ENCODE measurements at regions not wholly inside any gene's neighbourhood (a gene's known extent, or its start where the extent isn't known, plus 50 kb on each side); places are given as distances from the start of the nearest gene placed in this dataset.

DNA sequence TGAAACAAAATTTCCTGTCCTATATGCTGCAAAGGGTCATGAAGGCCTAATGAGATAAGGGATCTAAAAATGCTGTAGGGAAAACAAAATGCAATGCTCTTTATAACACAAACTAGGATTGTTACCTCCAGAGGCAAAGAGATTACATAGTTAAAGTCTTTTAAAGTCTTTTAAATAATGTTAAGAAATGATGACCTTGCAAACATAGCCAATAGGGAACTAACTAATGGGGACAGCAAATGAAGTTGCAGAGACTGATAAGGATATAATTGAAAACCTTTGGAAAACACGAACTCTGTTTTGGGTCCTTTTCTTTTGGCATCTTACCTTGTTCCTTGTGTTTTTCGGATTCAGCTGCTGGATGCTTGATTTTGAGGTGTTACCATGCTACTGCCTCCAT lies 485.9 kb downstream of the KCNA4 start:
- H3K4me3 ChIP-seq = no peak overlapping the region
- H3K27ac ChIP-seq = no peak overlapping the region
- H3K9me3 ChIP-seq (ENCODE audit: low read depth, low read length) = no peaks in the 10 kb centered on the region
- no peak for DNase-seq (ENCODE audit: low read depth, low spot score)
- H3K36me3 ChIP-seq (ENCODE audit: insufficient read depth, low read length) = no peaks in the 10 kb centered on the region
- TF ChIP-seq POLR2AphosphoS5 (IDR thresholded peaks at IDR 0.05; ENCODE audit: borderline replicate concordance, low read depth, low read length) (no peak), FOXP2 (optimal IDR thresholded peaks at IDR 0.05; ENCODE audit: control extremely low read depth, extremely low read length, insufficient read depth) (no peak), EZH2 (IDR thresholded peaks at IDR 0.05) (no peak)
- no peak overlapping the region for H3K9ac ChIP-seq (ENCODE audit: insufficient read length)

DNA sequence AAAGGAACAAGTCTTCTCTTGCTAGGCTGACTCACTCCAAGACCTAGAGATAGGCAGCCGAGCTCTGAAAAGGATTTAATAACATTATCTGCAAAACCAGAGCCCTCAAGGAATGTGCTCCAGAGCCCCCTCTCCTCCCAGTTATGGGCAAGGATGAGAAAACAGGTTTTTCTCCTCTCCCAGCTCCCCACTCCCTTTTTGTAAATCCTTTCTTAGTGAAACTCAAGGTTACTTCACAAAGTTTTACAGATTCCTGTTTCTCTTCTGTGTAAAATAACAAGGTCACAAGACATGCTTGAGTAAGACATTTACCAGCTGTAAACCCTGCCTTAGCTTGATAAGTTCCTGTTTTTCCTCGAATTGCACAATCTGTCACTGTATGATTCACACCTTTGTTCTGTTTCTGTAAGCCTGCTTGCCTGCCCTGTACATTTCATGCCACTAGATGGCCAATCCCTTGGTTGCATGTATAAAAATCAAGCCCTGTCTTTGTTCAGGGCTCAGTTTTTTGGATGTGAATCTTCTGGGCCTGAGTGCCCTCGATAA lies 489.4 kb downstream of the KCNA4 start:
- no peak overlapping the region for H3K27ac ChIP-seq
- no peak for TF ChIP-seq FOXP2 (optimal IDR thresholded peaks at IDR 0.05; ENCODE audit: control extremely low read depth, extremely low read length, insufficient read depth)
- no peak for TF ChIP-seq POLR2AphosphoS5 (IDR thresholded peaks at IDR 0.05; ENCODE audit: borderline replicate concordance, low read depth, low read length)
- no peak for TF ChIP-seq EZH2 (IDR thresholded peaks at IDR 0.05)
- H3K9me3 ChIP-seq (ENCODE audit: low read depth, low read length) = no peaks in the 10 kb centered on the region
- no peak overlapping the region for H3K9ac ChIP-seq (ENCODE audit: insufficient read length)
- H3K4me3 ChIP-seq = no peak overlapping the region
- no peaks in the 10 kb centered on the region for H3K36me3 ChIP-seq (ENCODE audit: insufficient read depth, low read length)
- no peak for DNase-seq (ENCODE audit: low read depth, low spot score)

DNA sequence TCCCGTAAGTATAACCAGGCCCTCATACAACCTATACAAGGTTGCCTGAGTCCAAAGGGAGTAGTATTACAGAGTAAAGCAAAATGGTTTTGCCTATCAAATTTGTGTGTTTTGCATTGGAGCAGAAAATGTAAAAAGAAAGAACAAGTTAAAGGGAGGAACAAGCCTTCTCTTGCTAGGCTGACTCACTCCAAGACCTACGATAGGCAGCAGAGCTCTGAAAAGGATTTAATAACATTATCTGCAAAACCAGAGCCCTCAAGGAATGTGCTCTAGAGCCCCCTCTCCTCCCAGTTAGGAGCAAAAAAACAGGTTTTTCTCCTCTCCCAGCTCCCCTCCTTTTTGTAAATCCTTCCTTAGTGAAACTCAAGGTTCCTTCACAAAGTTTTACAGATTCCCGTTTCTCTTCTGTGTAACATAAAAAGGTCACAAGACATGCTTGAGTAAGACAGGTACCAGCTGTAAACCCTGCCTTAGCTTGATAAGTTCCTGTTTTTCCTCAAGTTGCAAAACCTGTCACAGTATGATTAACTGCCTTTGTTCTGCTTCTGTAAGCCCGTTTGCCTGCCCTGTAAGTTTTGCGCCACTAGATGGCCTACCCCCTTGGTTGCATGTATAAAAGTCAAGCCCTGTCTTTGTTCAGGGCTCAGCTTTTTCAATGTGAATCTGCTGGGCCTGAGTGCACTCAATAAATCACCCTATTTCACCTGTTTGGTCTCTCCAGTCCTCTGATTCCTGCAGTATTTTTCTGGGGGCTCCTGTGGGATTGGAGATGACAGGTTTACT lies 498.2 kb downstream of the KCNA4 start:
- no peak for DNase-seq (ENCODE audit: low read depth, low spot score)
- Histone ChIP-seq H3K9me3 (ENCODE audit: low read depth, low read length) (no peaks in the 10 kb centered on the region), H3K9ac (ENCODE audit: insufficient read length) (no peak overlapping the region), H3K4me3 (no peak overlapping the region), H3K27ac (no peak overlapping the region), H3K36me3 (ENCODE audit: insufficient read depth, low read length) (no peaks in the 10 kb centered on the region)
- no peak for TF ChIP-seq EZH2 (IDR thresholded peaks at IDR 0.05)
- TF ChIP-seq FOXP2 (optimal IDR thresholded peaks at IDR 0.05; ENCODE audit: control extremely low read depth, extremely low read length, insufficient read depth) = no peak
- no peak for TF ChIP-seq POLR2AphosphoS5 (IDR thresholded peaks at IDR 0.05; ENCODE audit: borderline replicate concordance, low read depth, low read length)

DNA sequence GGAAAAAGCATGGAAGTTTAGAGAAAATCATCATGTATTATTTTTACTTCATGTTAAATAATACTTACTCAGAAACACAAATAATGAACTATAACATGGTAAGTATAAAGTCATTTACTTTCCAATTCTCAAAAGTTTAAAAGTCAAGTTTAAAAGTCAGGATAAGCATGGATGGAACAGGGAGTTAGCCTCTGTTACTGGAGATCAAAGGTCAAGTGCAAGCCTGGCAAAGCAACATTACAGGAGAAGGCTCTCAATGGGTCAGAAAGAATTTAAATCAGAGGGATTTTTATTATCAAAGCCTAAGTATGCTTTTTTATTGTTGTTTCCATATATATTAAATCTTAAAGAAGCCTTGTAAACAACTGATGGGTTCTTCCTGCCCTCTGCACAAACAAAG lies 505.4 kb downstream of the KCNA4 start:
- DNase-seq (ENCODE audit: low read depth, low spot score) = no peak
- no peak for TF ChIP-seq POLR2AphosphoS5 (IDR thresholded peaks at IDR 0.05; ENCODE audit: borderline replicate concordance, low read depth, low read length)
- no peak for TF ChIP-seq FOXP2 (optimal IDR thresholded peaks at IDR 0.05; ENCODE audit: control extremely low read depth, extremely low read length, insufficient read depth)
- TF ChIP-seq EZH2 (IDR thresholded peaks at IDR 0.05) = no peak
- H3K9me3 ChIP-seq (ENCODE audit: low read depth, low read length) = no peaks in the 10 kb centered on the region
- H3K27ac ChIP-seq = no peak overlapping the region
- H3K4me3 ChIP-seq = no peak overlapping the region
- no peak overlapping the region for H3K9ac ChIP-seq (ENCODE audit: insufficient read length)
- H3K36me3 ChIP-seq (ENCODE audit: insufficient read depth, low read length) = no peaks in the 10 kb centered on the region

DNA sequence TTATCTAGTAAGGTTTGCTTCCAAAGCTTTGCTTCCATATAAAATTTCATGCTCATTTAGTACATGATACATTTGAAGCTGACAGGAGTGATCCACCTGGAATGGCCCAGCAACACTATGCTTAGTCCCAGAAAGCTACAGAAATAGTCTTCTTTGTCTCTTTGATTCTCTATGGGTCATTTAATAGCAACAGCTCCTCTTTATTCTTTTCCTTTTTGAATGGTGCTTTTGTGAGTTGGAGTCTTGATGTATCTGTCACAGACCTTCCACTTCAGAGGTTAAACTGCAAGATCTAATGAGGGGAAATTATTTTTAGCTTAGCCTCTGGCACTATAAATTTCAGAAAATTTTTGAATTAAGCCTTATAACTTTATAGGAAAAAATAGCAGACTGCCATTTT lies 509.5 kb downstream of the KCNA4 start:
- no peak for TF ChIP-seq FOXP2 (optimal IDR thresholded peaks at IDR 0.05; ENCODE audit: control extremely low read depth, extremely low read length, insufficient read depth)
- Histone ChIP-seq H3K9me3 (ENCODE audit: low read depth, low read length) (no peaks in the 10 kb centered on the region), H3K4me3 (no peak overlapping the region), H3K9ac (ENCODE audit: insufficient read length) (no peak overlapping the region), H3K36me3 (ENCODE audit: insufficient read depth, low read length) (no peaks in the 10 kb centered on the region), H3K27ac (no peak overlapping the region)
- DNase-seq (ENCODE audit: low read depth, low spot score) = no peak

DNA sequence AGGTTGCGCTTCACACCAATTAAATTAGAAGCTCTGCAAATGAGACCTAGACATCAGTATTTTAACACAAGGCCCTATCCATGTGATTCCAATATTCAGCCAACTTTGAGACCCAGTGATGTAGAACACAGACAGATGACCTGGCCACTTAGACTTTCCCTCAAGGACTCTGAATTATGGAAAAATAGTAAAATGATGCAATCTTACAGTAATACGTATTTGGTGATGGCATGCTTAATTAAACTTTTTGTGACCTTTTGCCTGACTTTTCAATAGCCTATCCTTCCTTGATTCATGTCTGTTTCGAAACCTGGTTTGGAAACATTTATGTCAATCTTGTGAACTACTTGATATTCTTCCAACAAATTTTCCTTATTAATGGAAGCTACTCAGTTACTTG lies 521.2 kb downstream of the KCNA4 start:
- TF ChIP-seq EZH2 (IDR thresholded peaks at IDR 0.05) (no peak), FOXP2 (optimal IDR thresholded peaks at IDR 0.05; ENCODE audit: control extremely low read depth, extremely low read length, insufficient read depth) (no peak)
- no peak for DNase-seq (ENCODE audit: low read depth, low spot score)
- Histone ChIP-seq H3K9ac (ENCODE audit: insufficient read length) (no peak overlapping the region), H3K9me3 (ENCODE audit: low read depth, low read length) (no peaks in the 10 kb centered on the region), H3K4me3 (no peak overlapping the region), H3K36me3 (ENCODE audit: insufficient read depth, low read length) (no peaks in the 10 kb centered on the region), H3K27ac (no peak overlapping the region)

DNA sequence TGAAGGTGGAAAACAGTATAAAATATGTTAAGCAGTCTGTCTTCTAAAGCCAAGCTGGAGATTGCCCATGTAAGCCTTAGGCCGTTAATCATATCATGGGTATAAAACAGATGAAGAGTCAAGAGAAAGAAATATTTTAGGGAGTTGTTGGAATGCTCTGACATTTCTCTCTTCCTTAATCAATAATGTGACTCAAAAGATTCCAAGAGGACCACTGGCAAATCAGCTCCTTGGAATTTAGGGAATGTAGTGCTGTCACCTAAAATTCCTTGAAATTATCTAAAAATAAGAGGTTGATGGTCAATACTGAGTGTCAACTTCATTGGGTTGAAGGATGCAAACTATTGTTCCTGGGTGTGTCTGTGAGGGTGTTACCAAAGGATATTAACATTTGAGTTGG lies 525.9 kb downstream of the KCNA4 start:
- Histone ChIP-seq H3K9me3 (ENCODE audit: low read depth, low read length) (no peaks in the 10 kb centered on the region), H3K36me3 (ENCODE audit: insufficient read depth, low read length) (no peaks in the 10 kb centered on the region), H3K4me3 (no peak overlapping the region), H3K27ac (no peak overlapping the region), H3K9ac (ENCODE audit: insufficient read length) (no peak overlapping the region)
- TF ChIP-seq POLR2AphosphoS5 (IDR thresholded peaks at IDR 0.05; ENCODE audit: borderline replicate concordance, low read depth, low read length) (no peak), EZH2 (IDR thresholded peaks at IDR 0.05) (no peak), FOXP2 (optimal IDR thresholded peaks at IDR 0.05; ENCODE audit: control extremely low read depth, extremely low read length, insufficient read depth) (no peak)
- DNase-seq (ENCODE audit: low read depth, low spot score) = no peak

DNA sequence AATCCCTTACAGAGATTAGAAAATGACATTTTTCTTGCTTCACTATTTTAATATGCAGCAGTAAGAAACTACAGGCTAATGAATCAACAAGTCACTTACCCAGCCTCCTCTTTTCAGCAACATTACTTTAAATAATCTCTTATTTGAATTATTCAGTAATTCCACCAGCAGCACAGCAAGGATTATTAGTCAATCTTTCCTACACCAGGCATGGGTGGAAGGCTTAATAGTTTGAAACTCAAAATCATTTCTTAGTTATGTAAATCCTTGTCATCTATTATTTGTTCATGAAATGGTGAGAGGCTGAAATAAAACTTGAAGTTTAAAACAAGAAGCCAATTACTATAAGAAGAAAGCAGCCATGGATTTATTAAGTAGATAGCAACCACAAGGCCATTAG lies 530.5 kb downstream of the KCNA4 start:
- Histone ChIP-seq H3K9ac (ENCODE audit: insufficient read length) (no peak overlapping the region), H3K4me3 (no peak overlapping the region), H3K9me3 (ENCODE audit: low read depth, low read length) (no peaks in the 10 kb centered on the region), H3K27ac (no peak overlapping the region), H3K36me3 (ENCODE audit: insufficient read depth, low read length) (no peaks in the 10 kb centered on the region)
- DNase-seq (ENCODE audit: low read depth, low spot score) = no peak
- TF ChIP-seq POLR2AphosphoS5 (IDR thresholded peaks at IDR 0.05; ENCODE audit: borderline replicate concordance, low read depth, low read length) (no peak), FOXP2 (optimal IDR thresholded peaks at IDR 0.05; ENCODE audit: control extremely low read depth, extremely low read length, insufficient read depth) (no peak), EZH2 (IDR thresholded peaks at IDR 0.05) (no peak)

DNA sequence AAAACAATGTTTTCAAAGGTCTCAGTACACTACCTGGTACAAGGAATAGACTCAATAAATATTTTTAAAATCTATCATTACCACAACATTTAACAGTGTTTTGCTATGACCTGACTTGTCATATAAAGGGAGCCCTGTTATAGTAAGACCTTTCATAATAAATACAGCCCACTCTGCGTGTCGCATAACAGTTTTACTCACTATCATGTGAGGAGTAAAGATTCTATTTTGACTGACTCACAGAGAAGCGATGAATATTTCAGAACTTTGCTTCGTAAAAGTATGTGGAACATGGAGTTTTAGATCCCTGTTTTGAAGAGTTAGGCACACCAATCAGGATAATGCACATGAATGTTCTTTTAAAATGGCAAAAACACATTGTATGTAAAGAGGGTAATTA lies 531.2 kb downstream of the KCNA4 start:
- Histone ChIP-seq H3K4me3 (no peak overlapping the region), H3K27ac (no peak overlapping the region), H3K9me3 (ENCODE audit: low read depth, low read length) (no peaks in the 10 kb centered on the region), H3K9ac (ENCODE audit: insufficient read length) (no peak overlapping the region), H3K36me3 (ENCODE audit: insufficient read depth, low read length) (no peaks in the 10 kb centered on the region)
- no peak for DNase-seq (ENCODE audit: low read depth, low spot score)
- no peak for TF ChIP-seq EZH2 (IDR thresholded peaks at IDR 0.05)
